ENCODE measurements at regions not wholly inside any gene's neighbourhood (a gene's known extent, or its start where the extent isn't known, plus 50 kb on each side); places are given as distances from the start of the nearest gene placed in this dataset.

DNA sequence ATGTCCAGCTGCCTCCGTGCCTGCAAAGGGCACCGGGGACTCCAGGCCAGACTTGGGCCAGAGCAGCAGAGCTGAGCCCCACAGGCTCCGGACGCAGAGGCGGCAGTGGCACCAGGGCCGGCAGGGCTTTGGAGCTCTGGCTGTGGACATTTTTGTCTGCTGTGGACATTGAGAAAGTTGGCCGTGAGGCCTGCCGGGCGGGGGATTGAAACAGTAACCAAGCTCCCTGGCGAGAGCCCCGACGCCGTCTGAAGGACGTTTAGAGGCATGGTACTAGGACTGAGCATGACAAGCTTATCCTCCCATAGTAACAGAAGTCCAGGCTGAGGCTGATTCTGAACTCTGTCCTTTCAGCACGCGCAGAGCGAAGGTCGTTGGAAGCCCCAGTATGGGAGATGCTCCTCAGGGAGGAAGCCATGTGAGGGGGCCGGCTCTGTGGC is 323.8 kb downstream of the AMY1C start:
- no peaks in the 10 kb centered on the region for H3K36me3 ChIP-seq (ENCODE audit: control insufficient read depth, insufficient read depth, low read length)
- H3K4me1 ChIP-seq (ENCODE audit: control insufficient read depth, insufficient read depth, low read length) = no peaks in the 10 kb centered on the region
- no peaks in the 10 kb centered on the region for H3K9me3 ChIP-seq (ENCODE audit: control insufficient read depth, insufficient read depth, low read depth, low read length)
- in situ Hi-C loops (cut with HindIII; ENCODE audit: low pct_unique_long_range_greater_than_20kb, low sequenced_read_pairs) = no loop called here
- no peak overlapping the region for H3K27ac ChIP-seq (ENCODE audit: low read length)
- BruUV-seq (replicated peaks) = no TSS peak
- no peak for ATAC-seq
- no peak overlapping the region for H3K4me3 ChIP-seq (ENCODE audit: low read depth in 2 of 2, low read length in 2 of 2)
- POLR2A ChIA-PET = no interaction called here
- H3K27me3 ChIP-seq (ENCODE audit: control insufficient read depth, insufficient read depth, low read length) = no peaks in the 10 kb centered on the region
- CTCF ChIA-PET = no interaction called here
- DNase-seq (ENCODE audit: low read depth, low spot score) = no peak
- intact Hi-C loops (cut with micrococcal nuclease; ENCODE audit: unreplicated experiment) = no loop called here
- no peak for TF ChIP-seq CTCF (IDR thresholded peaks at IDR 0.05)
- TF ChIP-seq SIN3A (IDR thresholded peaks at IDR 0.05; ENCODE audit: borderline replicate concordance, insufficient read depth, low read depth, low read length) = no peak
- TF ChIP-seq, protein P1, sequence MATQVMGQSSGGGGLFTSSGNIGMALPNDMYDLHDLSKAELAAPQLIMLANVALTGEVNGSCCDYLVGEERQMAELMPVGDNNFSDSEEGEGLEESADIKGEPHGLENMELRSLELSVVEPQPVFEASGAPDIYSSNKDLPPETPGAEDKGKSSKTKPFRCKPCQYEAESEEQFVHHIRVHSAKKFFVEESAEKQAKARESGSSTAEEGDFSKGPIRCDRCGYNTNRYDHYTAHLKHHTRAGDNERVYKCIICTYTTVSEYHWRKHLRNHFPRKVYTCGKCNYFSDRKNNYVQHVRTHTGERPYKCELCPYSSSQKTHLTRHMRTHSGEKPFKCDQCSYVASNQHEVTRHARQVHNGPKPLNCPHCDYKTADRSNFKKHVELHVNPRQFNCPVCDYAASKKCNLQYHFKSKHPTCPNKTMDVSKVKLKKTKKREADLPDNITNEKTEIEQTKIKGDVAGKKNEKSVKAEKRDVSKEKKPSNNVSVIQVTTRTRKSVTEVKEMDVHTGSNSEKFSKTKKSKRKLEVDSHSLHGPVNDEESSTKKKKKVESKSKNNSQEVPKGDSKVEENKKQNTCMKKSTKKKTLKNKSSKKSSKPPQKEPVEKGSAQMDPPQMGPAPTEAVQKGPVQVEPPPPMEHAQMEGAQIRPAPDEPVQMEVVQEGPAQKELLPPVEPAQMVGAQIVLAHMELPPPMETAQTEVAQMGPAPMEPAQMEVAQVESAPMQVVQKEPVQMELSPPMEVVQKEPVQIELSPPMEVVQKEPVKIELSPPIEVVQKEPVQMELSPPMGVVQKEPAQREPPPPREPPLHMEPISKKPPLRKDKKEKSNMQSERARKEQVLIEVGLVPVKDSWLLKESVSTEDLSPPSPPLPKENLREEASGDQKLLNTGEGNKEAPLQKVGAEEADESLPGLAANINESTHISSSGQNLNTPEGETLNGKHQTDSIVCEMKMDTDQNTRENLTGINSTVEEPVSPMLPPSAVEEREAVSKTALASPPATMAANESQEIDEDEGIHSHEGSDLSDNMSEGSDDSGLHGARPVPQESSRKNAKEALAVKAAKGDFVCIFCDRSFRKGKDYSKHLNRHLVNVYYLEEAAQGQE (IDR thresholded peaks at IDR 0.05; ENCODE audit: insufficient read depth in 1 of 2, low read depth in 2 of 2, low read length in 1 of 2) = no peak
- no peak for TF ChIP-seq TCF7L2 (IDR thresholded peaks at IDR 0.05; ENCODE audit: low read depth, low read length)
- no peak for TF ChIP-seq POLR2AphosphoS5 (IDR thresholded peaks at IDR 0.05; ENCODE audit: low read depth, low read length)

DNA sequence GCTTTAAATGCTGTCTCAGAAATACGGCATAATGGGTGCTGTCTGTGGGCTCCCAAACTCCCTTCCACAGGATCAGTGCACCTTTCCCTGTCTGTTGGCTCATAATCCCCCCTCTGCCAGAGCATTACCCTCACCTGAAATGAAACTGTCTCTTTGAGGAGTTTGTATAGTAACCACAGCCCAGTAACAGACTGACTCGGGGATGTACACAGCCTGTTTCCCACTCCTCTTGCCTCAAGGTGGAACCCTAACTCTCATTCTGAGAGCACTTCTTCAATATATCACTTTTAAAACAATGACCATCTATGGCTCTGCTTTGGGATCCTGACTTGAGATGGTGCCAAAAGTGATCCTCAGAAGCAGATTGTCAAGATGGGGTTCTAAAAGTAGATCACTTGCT is 332.5 kb downstream of the AMY1C start:
- TF ChIP-seq CTCF (IDR thresholded peaks at IDR 0.05) (no peak), TCF7L2 (IDR thresholded peaks at IDR 0.05; ENCODE audit: low read depth, low read length) (no peak), SIN3A (IDR thresholded peaks at IDR 0.05; ENCODE audit: borderline replicate concordance, insufficient read depth, low read depth, low read length) (no peak), POLR2AphosphoS5 (IDR thresholded peaks at IDR 0.05; ENCODE audit: low read depth, low read length) (no peak)
- TF ChIP-seq, protein P1 (IDR thresholded peaks at IDR 0.05; ENCODE audit: insufficient read depth in 1 of 2, low read depth in 2 of 2, low read length in 1 of 2) = no peak
- Histone ChIP-seq H3K27me3 (ENCODE audit: control insufficient read depth, insufficient read depth, low read length) (no peaks in the 10 kb centered on the region), H3K36me3 (ENCODE audit: control insufficient read depth, insufficient read depth, low read length) (no peaks in the 10 kb centered on the region), H3K4me3 (ENCODE audit: low read depth in 2 of 2, low read length in 2 of 2) (no peak overlapping the region), H3K4me1 (ENCODE audit: control insufficient read depth, insufficient read depth, low read length) (no peaks in the 10 kb centered on the region), H3K27ac (ENCODE audit: low read length) (no peak overlapping the region), H3K9me3 (ENCODE audit: control insufficient read depth, insufficient read depth, low read depth, low read length) (no peaks in the 10 kb centered on the region)
- intact Hi-C loops (cut with micrococcal nuclease; ENCODE audit: unreplicated experiment) = no loop called here
- ChIA-PET CTCF (no interaction called here), POLR2A (no interaction called here)
- in situ Hi-C loops (cut with HindIII; ENCODE audit: low pct_unique_long_range_greater_than_20kb, low sequenced_read_pairs) = no loop called here
- DNase-seq (ENCODE audit: low read depth, low spot score) = no peak
- no peak for ATAC-seq
- BruUV-seq (replicated peaks) = no TSS peak

Data from Panc1 (cell line).